ENCODE measurements at regions not wholly inside any gene's neighbourhood (a gene's known extent, or its start where the extent isn't known, plus 50 kb on each side); places are given as distances from the start of the nearest gene placed in this dataset.

DNA sequence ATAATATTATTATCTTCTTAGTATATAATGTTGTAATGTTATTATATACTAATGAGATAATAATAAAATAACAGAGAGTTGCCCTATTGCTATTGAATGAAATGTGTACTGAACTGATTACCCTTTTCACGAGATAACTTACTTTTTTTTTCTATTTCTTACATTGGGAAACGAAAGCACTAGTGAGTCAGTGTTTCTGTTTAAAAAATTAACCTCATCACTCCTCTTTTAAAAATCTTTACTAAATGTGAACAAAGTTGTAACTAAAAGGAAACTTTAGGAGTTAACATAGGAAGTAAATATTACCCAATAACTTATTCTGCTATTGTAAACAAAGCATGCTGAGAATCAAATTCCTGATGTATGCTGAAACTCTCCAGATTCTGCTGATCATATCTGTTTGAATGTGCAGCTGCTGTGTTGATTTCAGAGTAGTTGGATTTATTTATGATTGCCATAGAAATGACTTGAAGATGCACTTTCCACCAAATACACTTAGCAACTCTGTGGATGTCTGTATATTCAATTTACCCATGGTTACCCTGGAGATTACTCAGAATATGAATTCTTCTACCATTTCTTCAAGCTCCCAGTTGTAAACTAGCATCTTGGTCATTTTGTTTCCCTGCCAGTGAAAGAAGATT lies 523.4 kb downstream of the TENT5A start:
- no peak for TF ChIP-seq CTCF (conservative IDR thresholded peaks at IDR 0.05)
- Mint-ChIP-seq H3K36me3 (no peaks in the 10 kb centered on the region), H3K27me3 (no peaks in the 10 kb centered on the region), H3K9me3 (no peaks in the 10 kb centered on the region), H3K4me3 (no peak overlapping the region), H3K4me1 (ENCODE audit: unreplicated experiment) (peaks cover 5% of the 10 kb centered on the region), H3K27ac (no peak overlapping the region)
- DNase-seq (ENCODE audit: extremely low spot score, unreplicated experiment), result no peak

DNA sequence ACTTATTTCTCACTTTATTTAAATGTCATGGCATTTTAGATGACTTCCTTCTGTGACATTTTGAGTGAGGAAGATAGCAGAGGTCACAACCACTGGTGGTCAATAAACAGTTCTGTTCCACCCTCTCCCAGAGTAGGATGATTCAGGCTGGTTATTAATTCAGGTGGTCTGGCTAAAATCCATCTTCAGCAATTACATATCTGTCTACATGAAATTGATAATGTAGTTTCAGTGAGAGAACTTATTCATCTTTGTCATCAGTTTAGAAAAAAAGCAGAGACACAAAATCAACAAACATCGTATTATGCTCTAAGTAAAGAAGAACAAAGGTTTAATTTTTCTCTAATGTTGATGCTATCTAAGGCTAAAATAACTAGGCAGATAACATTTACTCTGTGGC lies 525.5 kb downstream of the TENT5A start:
- no peak for TF ChIP-seq CTCF (conservative IDR thresholded peaks at IDR 0.05)
- H3K27me3 Mint-ChIP-seq, result no peaks in the 10 kb centered on the region
- H3K36me3 Mint-ChIP-seq, result no peaks in the 10 kb centered on the region
- no peak overlapping the region for H3K4me3 Mint-ChIP-seq
- DNase-seq (ENCODE audit: extremely low spot score, unreplicated experiment), result no peak
- H3K27ac Mint-ChIP-seq, result no peak overlapping the region
- H3K9me3 Mint-ChIP-seq, result no peaks in the 10 kb centered on the region
- H3K4me1 Mint-ChIP-seq (ENCODE audit: unreplicated experiment), result peaks cover 5% of the 10 kb centered on the region

DNA sequence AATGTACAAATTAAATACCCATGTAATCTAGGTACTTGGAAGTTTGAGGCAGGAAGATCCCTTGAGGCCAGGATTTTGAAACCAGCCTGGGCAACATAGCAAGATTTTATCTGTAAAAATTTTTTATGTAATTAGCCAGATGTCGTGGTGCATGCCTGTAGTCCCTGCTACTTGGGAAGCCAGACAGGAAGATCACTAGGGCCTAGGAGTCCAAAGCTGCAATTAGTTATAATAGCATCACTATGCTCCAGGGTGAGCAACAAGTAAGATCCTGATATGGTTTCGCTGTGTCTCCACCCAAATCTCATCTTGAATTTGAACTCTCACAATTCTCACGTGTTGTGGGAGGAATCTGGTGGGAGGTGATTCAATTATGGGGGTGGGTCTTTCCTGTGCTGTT lies 535.8 kb downstream of the TENT5A start:
- H3K36me3 Mint-ChIP-seq, result no peaks in the 10 kb centered on the region
- no peak for TF ChIP-seq CTCF (conservative IDR thresholded peaks at IDR 0.05)
- no peak overlapping the region for H3K4me3 Mint-ChIP-seq
- no peak overlapping the region for H3K27ac Mint-ChIP-seq
- DNase-seq (ENCODE audit: extremely low spot score, unreplicated experiment), result no peak
- no peaks in the 10 kb centered on the region for H3K27me3 Mint-ChIP-seq
- H3K9me3 Mint-ChIP-seq, result peaks cover 6% of the 10 kb centered on the region
- no peaks in the 10 kb centered on the region for H3K4me1 Mint-ChIP-seq (ENCODE audit: unreplicated experiment)

DNA sequence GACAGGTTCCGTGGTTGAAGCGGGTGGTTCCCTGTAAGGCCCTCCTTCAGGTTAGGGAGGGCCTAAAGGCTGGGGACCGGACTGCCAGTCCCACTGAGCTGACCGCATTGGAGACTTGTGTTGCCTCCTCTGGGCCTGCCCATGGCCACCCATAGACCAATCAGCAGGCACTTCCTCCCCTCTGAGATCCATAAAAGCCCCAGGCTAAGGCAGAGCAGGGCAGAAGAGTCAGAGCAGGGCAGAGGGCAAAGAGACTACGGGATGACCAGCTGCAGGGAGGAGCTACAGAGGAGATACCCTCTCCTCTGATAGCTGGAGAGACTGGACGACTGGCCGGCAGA lies 537.4 kb downstream of the TENT5A start:
- TF ChIP-seq CTCF (conservative IDR thresholded peaks at IDR 0.05), result no peak
- H3K4me3 Mint-ChIP-seq, result no peak overlapping the region
- H3K27ac Mint-ChIP-seq, result no peak overlapping the region
- H3K9me3 Mint-ChIP-seq, result peaks cover 6% of the 10 kb centered on the region
- no peaks in the 10 kb centered on the region for H3K4me1 Mint-ChIP-seq (ENCODE audit: unreplicated experiment)
- no peaks in the 10 kb centered on the region for H3K36me3 Mint-ChIP-seq
- no peak for DNase-seq (ENCODE audit: extremely low spot score, unreplicated experiment)
- H3K27me3 Mint-ChIP-seq, result no peaks in the 10 kb centered on the region

GRCh38 chr6:81214414-81215091 lies 537.9 kb downstream of the TENT5A start:
- TF ChIP-seq CTCF (conservative IDR thresholded peaks at IDR 0.05), result no peak
- Mint-ChIP-seq H3K9me3 (peaks cover 6% of the 10 kb centered on the region), H3K27ac (no peak overlapping the region), H3K27me3 (no peaks in the 10 kb centered on the region), H3K36me3 (no peaks in the 10 kb centered on the region), H3K4me3 (no peak overlapping the region), H3K4me1 (ENCODE audit: unreplicated experiment) (no peaks in the 10 kb centered on the region)
- peak; percentile 56 for DNase-seq (ENCODE audit: extremely low spot score, unreplicated experiment)
